NCI-H345 (cell line): ENCODE measurements at regions not wholly inside any gene's neighbourhood (a gene's known extent, or its start where the extent isn't known, plus 50 kb on each side); places are given as distances from the start of the nearest gene placed in this dataset.

Source experiments
- DNase-seq: peaks from one replicate; lab custom pipeline; 2025; lab: John Stamatoyannopoulos, UW

DNA sequence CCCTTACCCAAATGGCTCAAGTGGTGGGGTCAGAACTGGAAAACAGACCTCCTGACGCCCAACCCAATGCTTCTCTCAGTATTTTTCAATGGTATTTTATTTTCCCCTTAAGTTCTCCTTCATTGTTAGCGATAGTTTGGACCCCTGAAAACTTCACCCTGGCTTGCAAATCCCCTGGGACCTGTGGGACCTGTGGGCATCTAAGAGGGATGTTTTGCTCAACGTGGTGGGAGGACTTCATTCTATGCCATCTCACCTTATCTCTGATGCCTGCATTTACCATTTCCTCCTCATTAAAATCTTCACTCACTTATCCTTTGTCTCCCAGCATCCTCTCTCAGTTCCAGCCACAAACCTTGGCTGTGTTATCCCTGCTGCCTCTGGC is 59.4 kb upstream of the GZMB start:
- no peak for DNase-seq

- no peak for DNase-seq
Observed at GRCh38 chr14:24692382-24693352, 58.7 kb upstream of the GZMB start.

GRCh38 chr14:24690492-24690891 is 56.5 kb upstream of the GZMB start:
- no peak for DNase-seq

GRCh38 chr14:24688030-24688658 is 54.2 kb upstream of the GZMB start:
- DNase-seq: no peak
